ENCODE measurements at regions not wholly inside any gene's neighbourhood (a gene's known extent, or its start where the extent isn't known, plus 50 kb on each side); places are given as distances from the start of the nearest gene placed in this dataset.

DNA sequence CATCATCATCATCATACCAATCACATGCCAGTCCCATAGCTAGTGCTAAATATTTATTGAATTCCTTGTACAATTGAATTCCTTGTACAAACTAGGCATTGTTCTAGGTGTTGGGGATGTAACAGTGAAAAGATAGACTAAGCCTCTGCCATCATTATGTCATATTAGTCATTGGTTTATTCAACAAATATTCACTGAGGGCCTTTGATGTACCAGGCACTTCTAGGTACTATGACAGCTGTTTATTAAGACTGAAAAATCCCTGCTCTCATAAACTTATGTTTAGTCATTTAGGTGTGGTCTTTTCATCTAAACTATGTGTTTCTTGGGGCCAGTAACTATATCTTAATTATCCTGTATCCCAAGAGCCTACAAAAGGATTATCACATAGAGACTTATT is 412.3 kb upstream of the ETAA1 start:
- no peak for TF ChIP-seq GATA2 (IDR thresholded peaks at IDR 0.05; ENCODE audit: insufficient read depth, insufficient read length, low read depth, low read length)
- TF ChIP-seq, protein P1, sequence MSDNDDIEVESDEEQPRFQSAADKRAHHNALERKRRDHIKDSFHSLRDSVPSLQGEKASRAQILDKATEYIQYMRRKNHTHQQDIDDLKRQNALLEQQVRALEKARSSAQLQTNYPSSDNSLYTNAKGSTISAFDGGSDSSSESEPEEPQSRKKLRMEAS (IDR thresholded peaks at IDR 0.05; ENCODE audit: insufficient read depth, insufficient read length), result no peak
- no peak for TF ChIP-seq POLR2A (IDR thresholded peaks at IDR 0.05; ENCODE audit: low read depth, low read length)
- TF ChIP-seq POLR2AphosphoS5 (IDR thresholded peaks at IDR 0.05; ENCODE audit: insufficient read depth, low read depth, low read length), result no peak
- TF ChIP-seq JUN (IDR thresholded peaks at IDR 0.05; ENCODE audit: borderline replicate concordance, insufficient read depth, insufficient read length, low read depth), result no peak
- TF ChIP-seq EZH2 (IDR thresholded peaks at IDR 0.05; ENCODE audit: borderline replicate concordance, low read depth, low read length, severe bottlenecking), result no peak
- FAIRE-seq (no peak), DNase-seq (ENCODE audit: low read depth, low spot score) (no peak)
- Histone ChIP-seq H3K4me1 (ENCODE audit: control insufficient read depth, extremely low read depth, insufficient read depth, low read length) (no peaks in the 10 kb centered on the region), H3K9me3 (replicated peaks; ENCODE audit: control insufficient read depth, insufficient read depth, low read length) (no peaks in the 10 kb centered on the region), H3K9me1 (replicated peaks; ENCODE audit: control insufficient read depth, extremely low read depth, insufficient read depth, low read length) (no peaks in the 10 kb centered on the region), H3K36me3 (ENCODE audit: control insufficient read depth in 2 of 2, extremely low read depth in 1 of 2, insufficient read depth in 2 of 2, low read length in 2 of 2) (no peaks in the 10 kb centered on the region), H4K20me1 (replicated peaks; ENCODE audit: control insufficient read depth, extremely low read depth, insufficient read depth, low read length) (no peaks in the 10 kb centered on the region), H3K4me2 (ENCODE audit: insufficient read depth, low read length) (no peak overlapping the region), H3K4me3 (replicated peaks in 1 of 3; ENCODE audit: insufficient read depth in 1 of 3, low read depth in 1 of 3, low read length in 3 of 3) (no peak overlapping the region), H3K79me2 (ENCODE audit: control insufficient read depth, insufficient read depth, low read length) (no peaks in the 10 kb centered on the region), H2AFZ (ENCODE audit: low read depth, low read length) (no peak overlapping the region), H3K27ac (ENCODE audit: insufficient read depth, low read depth, low read length) (no peak overlapping the region), H3K9ac (replicated peaks; ENCODE audit: extremely low read depth, insufficient read depth, low read length) (no peak overlapping the region), H3K27me3 (ENCODE audit: control insufficient read depth in 2 of 2, insufficient read depth in 2 of 2, low read length in 2 of 2) (no peaks in the 10 kb centered on the region)
- dilution Hi-C loops (cut with MboI; ENCODE audit: extremely low pct_ligation_motif_present, low sequenced_read_pairs) (no loop called here), intact Hi-C loops (cut with micrococcal nuclease) (no loop called here)
- ChIA-PET CTCF (no interaction called here), POLR2A (no interaction called here)
- BruUV-seq (replicated peaks), result no TSS peak

GRCh38 chr2:66985906-66986305 is 411.2 kb upstream of the ETAA1 start:
- DNase-seq (ENCODE audit: low read depth, low spot score) (no peak), FAIRE-seq (no peak)
- intact Hi-C loops (cut with micrococcal nuclease) (no loop called here), dilution Hi-C loops (cut with MboI; ENCODE audit: extremely low pct_ligation_motif_present, low sequenced_read_pairs) (no loop called here)
- Histone ChIP-seq H3K4me1 (ENCODE audit: control insufficient read depth, extremely low read depth, insufficient read depth, low read length) (no peaks in the 10 kb centered on the region), H3K36me3 (ENCODE audit: control insufficient read depth in 2 of 2, extremely low read depth in 1 of 2, insufficient read depth in 2 of 2, low read length in 2 of 2) (no peaks in the 10 kb centered on the region), H2AFZ (ENCODE audit: low read depth, low read length) (no peak overlapping the region), H3K9me1 (replicated peaks; ENCODE audit: control insufficient read depth, extremely low read depth, insufficient read depth, low read length) (no peaks in the 10 kb centered on the region), H3K9me3 (replicated peaks; ENCODE audit: control insufficient read depth, insufficient read depth, low read length) (no peaks in the 10 kb centered on the region), H4K20me1 (replicated peaks; ENCODE audit: control insufficient read depth, extremely low read depth, insufficient read depth, low read length) (no peaks in the 10 kb centered on the region), H3K4me3 (replicated peaks in 1 of 3; ENCODE audit: insufficient read depth in 1 of 3, low read depth in 1 of 3, low read length in 3 of 3) (no peak overlapping the region), H3K79me2 (ENCODE audit: control insufficient read depth, insufficient read depth, low read length) (no peaks in the 10 kb centered on the region), H3K27ac (ENCODE audit: insufficient read depth, low read depth, low read length) (no peak overlapping the region), H3K4me2 (ENCODE audit: insufficient read depth, low read length) (no peak overlapping the region), H3K9ac (replicated peaks; ENCODE audit: extremely low read depth, insufficient read depth, low read length) (no peak overlapping the region), H3K27me3 (ENCODE audit: control insufficient read depth in 2 of 2, insufficient read depth in 2 of 2, low read length in 2 of 2) (no peaks in the 10 kb centered on the region)
- TF ChIP-seq JUN (IDR thresholded peaks at IDR 0.05; ENCODE audit: borderline replicate concordance, insufficient read depth, insufficient read length, low read depth) (no peak), GATA2 (IDR thresholded peaks at IDR 0.05; ENCODE audit: insufficient read depth, insufficient read length, low read depth, low read length) (no peak), CTCF (IDR thresholded peaks at IDR 0.05; ENCODE audit: extremely low read depth in 1 of 2, insufficient read depth in 1 of 2, low read depth in 1 of 2, low read length in 2 of 2) (no peak), MYC (IDR thresholded peaks at IDR 0.05; ENCODE audit: low read depth, low read length) (no peak), EZH2 (IDR thresholded peaks at IDR 0.05; ENCODE audit: borderline replicate concordance, low read depth, low read length, severe bottlenecking) (no peak), FOS (IDR thresholded peaks at IDR 0.05; ENCODE audit: borderline replicate concordance, insufficient read depth, low read length) (no peak), POLR2A (IDR thresholded peaks at IDR 0.05; ENCODE audit: low read depth, low read length) (no peak), POLR2AphosphoS5 (IDR thresholded peaks at IDR 0.05; ENCODE audit: insufficient read depth, low read depth, low read length) (no peak)
- TF ChIP-seq, protein P1 (IDR thresholded peaks at IDR 0.05; ENCODE audit: insufficient read depth, insufficient read length), result no peak
- CTCF ChIA-PET, result interaction anchor here (1.3 kb wide), 1 partner anchor 30 kb away, joined by 4 read pairs; no protein-coding TSS in a partner anchor
- POLR2A ChIA-PET, result no interaction called here
- BruUV-seq (replicated peaks), result no TSS peak

Data from endothelial cell of umbilical vein (primary cell).